ENCODE measurements at regions not wholly inside any gene's neighbourhood (a gene's known extent, or its start where the extent isn't known, plus 50 kb on each side); places are given as distances from the start of the nearest gene placed in this dataset.

- TF ChIP-seq GABPA (IDR thresholded peaks at IDR 0.05 in 1 of 2, conservative IDR thresholded peaks at IDR 0.05 in 1 of 2) (no peak), FOXA2 (IDR thresholded peaks at IDR 0.05) (no peak), RAD21 (IDR thresholded peaks at IDR 0.05) (no peak), HNF4A (conservative IDR thresholded peaks at IDR 0.05) (no peak), NR2F2 (IDR thresholded peaks at IDR 0.05) (no peak), REST (IDR thresholded peaks at IDR 0.05) (no peak), ZBTB33 (IDR thresholded peaks at IDR 0.05) (no peak), JUND (IDR thresholded peaks at IDR 0.05) (no peak), HNF4G (IDR thresholded peaks at IDR 0.05) (no peak), EGR1 (IDR thresholded peaks at IDR 0.05; ENCODE audit: low read depth in 2 of 2) (no peak), ATF3 (IDR thresholded peaks at IDR 0.05) (no peak), FOXA1 (IDR thresholded peaks at IDR 0.05) (no peak), MAX (IDR thresholded peaks at IDR 0.05) (no peak), SP1 (IDR thresholded peaks at IDR 0.05) (no peak), RXRA (IDR thresholded peaks at IDR 0.05) (no peak), TAF1 (conservative IDR thresholded peaks at IDR 0.05) (no peak)
- TF ChIP-seq, protein P1, sequence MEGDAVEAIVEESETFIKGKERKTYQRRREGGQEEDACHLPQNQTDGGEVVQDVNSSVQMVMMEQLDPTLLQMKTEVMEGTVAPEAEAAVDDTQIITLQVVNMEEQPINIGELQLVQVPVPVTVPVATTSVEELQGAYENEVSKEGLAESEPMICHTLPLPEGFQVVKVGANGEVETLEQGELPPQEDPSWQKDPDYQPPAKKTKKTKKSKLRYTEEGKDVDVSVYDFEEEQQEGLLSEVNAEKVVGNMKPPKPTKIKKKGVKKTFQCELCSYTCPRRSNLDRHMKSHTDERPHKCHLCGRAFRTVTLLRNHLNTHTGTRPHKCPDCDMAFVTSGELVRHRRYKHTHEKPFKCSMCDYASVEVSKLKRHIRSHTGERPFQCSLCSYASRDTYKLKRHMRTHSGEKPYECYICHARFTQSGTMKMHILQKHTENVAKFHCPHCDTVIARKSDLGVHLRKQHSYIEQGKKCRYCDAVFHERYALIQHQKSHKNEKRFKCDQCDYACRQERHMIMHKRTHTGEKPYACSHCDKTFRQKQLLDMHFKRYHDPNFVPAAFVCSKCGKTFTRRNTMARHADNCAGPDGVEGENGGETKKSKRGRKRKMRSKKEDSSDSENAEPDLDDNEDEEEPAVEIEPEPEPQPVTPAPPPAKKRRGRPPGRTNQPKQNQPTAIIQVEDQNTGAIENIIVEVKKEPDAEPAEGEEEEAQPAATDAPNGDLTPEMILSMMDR (IDR thresholded peaks at IDR 0.05; ENCODE audit: low read depth, low read length, missing input control) = no peak
- DNase-seq (ENCODE audit: low spot score) = no peak
- H3K27ac ChIP-seq (ENCODE audit: low read depth in 1 of 2, low read length in 2 of 2) = no peak overlapping the region
- no peaks in the 10 kb centered on the region for H3K4me1 ChIP-seq (ENCODE audit: control insufficient read depth in 4 of 4, insufficient read depth in 4 of 4, low read length in 3 of 4)
- WGBS = 76% methylated on average over 3 of the region's 3 CpGs
- no peak overlapping the region for H3K9ac ChIP-seq (ENCODE audit: low read depth in 1 of 2, low read length in 2 of 2)
- no peaks in the 10 kb centered on the region for H3K9me3 ChIP-seq (ENCODE audit: control insufficient read depth in 4 of 4, low read length in 3 of 4)
- H3K27me3 ChIP-seq (ENCODE audit: control insufficient read depth in 4 of 4, insufficient read depth in 4 of 4, low read length in 3 of 4) = no peaks in the 10 kb centered on the region
- no peaks in the 10 kb centered on the region for H3K36me3 ChIP-seq (ENCODE audit: control insufficient read depth in 4 of 4, insufficient read depth in 3 of 4, low read depth in 1 of 4, low read length in 3 of 4)
- no peak overlapping the region for H3K4me3 ChIP-seq (ENCODE audit: low read depth in 1 of 3, low read length in 3 of 3)
Observed at GRCh38 chr6:6418421-6418820, 98.0 kb upstream of the F13A1 start.

DNA sequence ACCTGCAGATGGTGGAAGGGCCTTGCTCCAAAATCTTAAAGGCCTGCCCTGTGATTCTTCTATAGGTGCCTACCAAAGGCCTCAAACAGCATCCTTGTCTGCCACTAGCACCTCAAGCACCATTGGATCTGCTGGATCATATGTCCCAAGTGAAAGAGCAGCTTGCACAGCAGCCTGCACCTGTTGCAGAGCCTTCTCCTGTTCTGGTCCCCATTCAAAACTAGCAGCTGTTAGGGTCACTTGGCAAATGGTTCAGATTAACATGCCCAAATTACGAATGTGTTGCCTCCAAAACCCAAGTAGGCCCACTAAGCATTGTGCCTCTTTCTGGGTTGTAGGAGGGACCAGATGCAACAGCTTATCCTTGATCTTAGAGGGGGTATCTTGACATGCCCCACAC lies 99.6 kb upstream of the F13A1 start:
- no peak for DNase-seq (ENCODE audit: low spot score)
- Histone ChIP-seq H3K9me3 (ENCODE audit: control insufficient read depth in 4 of 4, low read length in 3 of 4) (peaks cover 0 to 1% (median 0%) of the 10 kb centered on the region in 4 donors), H3K27ac (ENCODE audit: low read depth in 1 of 2, low read length in 2 of 2) (no peak overlapping the region), H3K27me3 (ENCODE audit: control insufficient read depth in 4 of 4, insufficient read depth in 4 of 4, low read length in 3 of 4) (no peaks in the 10 kb centered on the region), H3K4me1 (ENCODE audit: control insufficient read depth in 4 of 4, insufficient read depth in 4 of 4, low read length in 3 of 4) (no peaks in the 10 kb centered on the region), H3K9ac (ENCODE audit: low read depth in 1 of 2, low read length in 2 of 2) (no peak overlapping the region), H3K36me3 (ENCODE audit: control insufficient read depth in 4 of 4, insufficient read depth in 3 of 4, low read depth in 1 of 4, low read length in 3 of 4) (no peaks in the 10 kb centered on the region), H3K4me3 (ENCODE audit: low read depth in 1 of 3, low read length in 3 of 3) (no peak overlapping the region)
- 70% methylated on average over 1 of the region's 1 CpG for WGBS
- TF ChIP-seq HNF4G (IDR thresholded peaks at IDR 0.05) = no peak
- TF ChIP-seq RAD21 (IDR thresholded peaks at IDR 0.05) = no peak
- TF ChIP-seq, protein P1 (IDR thresholded peaks at IDR 0.05; ENCODE audit: low read depth, low read length, missing input control) = no peak
- no peak for TF ChIP-seq ZBTB33 (IDR thresholded peaks at IDR 0.05)

Measured in liver (tissue), 8 donors.